ENCODE measurements at regions not wholly inside any gene's neighbourhood (a gene's known extent, or its start where the extent isn't known, plus 50 kb on each side); places are given as distances from the start of the nearest gene placed in this dataset.

DNA sequence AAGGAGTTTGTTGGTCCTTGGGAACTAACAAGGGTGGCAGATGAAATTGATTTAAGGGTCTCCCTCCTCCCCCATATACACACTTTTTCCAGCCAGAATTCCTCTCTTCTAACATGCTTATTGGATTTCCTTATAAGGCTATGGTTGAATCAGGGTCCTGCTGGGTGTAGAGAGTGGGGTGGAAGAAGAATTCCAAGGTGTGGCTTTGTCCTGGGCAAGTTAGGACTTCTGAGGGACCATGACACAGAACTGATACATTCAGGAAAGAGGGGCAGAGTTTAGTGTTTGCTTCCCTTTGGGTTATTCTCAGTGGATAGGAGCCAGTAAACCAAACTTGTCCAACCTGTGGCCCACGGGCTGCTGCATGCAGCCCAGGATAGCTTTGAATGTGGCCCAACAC lies 116.5 kb downstream of the SNX18 start:
- no peaks in the 10 kb centered on the region for H3K9me3 ChIP-seq (ENCODE audit: control insufficient read depth, insufficient read depth, low read depth, low read length)
- no peak for DNase-seq (ENCODE audit: low read depth in 2 of 2)
- no peaks in the 10 kb centered on the region for H3K79me2 ChIP-seq (ENCODE audit: control insufficient read depth, insufficient read depth, low read length)
- TF ChIP-seq, protein P1, sequence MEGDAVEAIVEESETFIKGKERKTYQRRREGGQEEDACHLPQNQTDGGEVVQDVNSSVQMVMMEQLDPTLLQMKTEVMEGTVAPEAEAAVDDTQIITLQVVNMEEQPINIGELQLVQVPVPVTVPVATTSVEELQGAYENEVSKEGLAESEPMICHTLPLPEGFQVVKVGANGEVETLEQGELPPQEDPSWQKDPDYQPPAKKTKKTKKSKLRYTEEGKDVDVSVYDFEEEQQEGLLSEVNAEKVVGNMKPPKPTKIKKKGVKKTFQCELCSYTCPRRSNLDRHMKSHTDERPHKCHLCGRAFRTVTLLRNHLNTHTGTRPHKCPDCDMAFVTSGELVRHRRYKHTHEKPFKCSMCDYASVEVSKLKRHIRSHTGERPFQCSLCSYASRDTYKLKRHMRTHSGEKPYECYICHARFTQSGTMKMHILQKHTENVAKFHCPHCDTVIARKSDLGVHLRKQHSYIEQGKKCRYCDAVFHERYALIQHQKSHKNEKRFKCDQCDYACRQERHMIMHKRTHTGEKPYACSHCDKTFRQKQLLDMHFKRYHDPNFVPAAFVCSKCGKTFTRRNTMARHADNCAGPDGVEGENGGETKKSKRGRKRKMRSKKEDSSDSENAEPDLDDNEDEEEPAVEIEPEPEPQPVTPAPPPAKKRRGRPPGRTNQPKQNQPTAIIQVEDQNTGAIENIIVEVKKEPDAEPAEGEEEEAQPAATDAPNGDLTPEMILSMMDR (conservative IDR thresholded peaks at IDR 0.05 in 1 of 2, IDR thresholded peaks at IDR 0.05 in 1 of 2; ENCODE audit: low read depth in 1 of 2, low read length in 2 of 2), result no peak
- TF ChIP-seq EZH2 (IDR thresholded peaks at IDR 0.05; ENCODE audit: low read length, missing control alignments), result no peak
- H3K4me1 ChIP-seq (ENCODE audit: control insufficient read depth, extremely low read depth, insufficient read depth, low read length), result no peaks in the 10 kb centered on the region
- H3K4me2 ChIP-seq (ENCODE audit: extremely low read depth, insufficient read depth, low read length), result no peak overlapping the region
- H3K27ac ChIP-seq (ENCODE audit: insufficient read depth, low read length), result no peak overlapping the region
- no peak overlapping the region for H2AFZ ChIP-seq (ENCODE audit: low read length)
- H4K20me1 ChIP-seq (ENCODE audit: control insufficient read depth, extremely low read depth, insufficient read depth, low read length), result no peaks in the 10 kb centered on the region
- H3K9ac ChIP-seq (ENCODE audit: insufficient read depth, low read length), result no peak overlapping the region
- no peak overlapping the region for H3K4me3 ChIP-seq (replicated peaks in 1 of 4; ENCODE audit: control extremely low read depth in 1 of 4, insufficient read depth in 1 of 4, low read depth in 3 of 4, low read length in 4 of 4)
- no peaks in the 10 kb centered on the region for H3K27me3 ChIP-seq (ENCODE audit: control insufficient read depth, insufficient read depth, low read length)
- H3K36me3 ChIP-seq (ENCODE audit: control insufficient read depth, insufficient read depth, low read length), result no peaks in the 10 kb centered on the region

DNA sequence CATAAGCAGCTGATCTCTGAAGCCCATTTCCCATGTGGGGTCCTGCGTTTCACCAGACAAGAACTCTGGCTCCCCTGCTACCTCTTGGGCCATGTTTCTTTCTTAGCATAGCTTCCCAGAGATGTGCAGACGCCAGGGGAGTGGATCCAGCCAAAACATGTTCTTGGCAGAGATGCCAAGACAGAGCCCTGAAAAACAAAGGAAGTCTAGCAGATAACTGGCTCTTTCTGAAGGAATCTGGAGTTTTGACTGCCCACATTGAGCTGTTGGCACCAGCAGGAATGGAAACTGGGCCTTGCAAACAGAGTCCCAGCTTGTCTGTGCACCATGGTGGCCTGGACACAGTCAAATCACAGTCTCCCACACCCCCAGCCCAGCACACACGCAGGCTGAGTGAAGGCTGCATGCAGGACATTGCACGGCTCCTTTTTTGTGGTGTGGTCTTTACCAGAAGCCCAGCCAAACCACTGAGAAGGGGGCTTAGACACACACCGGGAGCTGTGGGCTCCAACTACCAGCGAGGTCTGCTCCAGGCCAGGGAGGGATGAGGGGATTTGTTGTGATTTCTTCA lies 114.7 kb downstream of the SNX18 start:
- H3K9me3 ChIP-seq (ENCODE audit: control insufficient read depth, insufficient read depth, low read depth, low read length), result no peaks in the 10 kb centered on the region
- no peaks in the 10 kb centered on the region for H3K27me3 ChIP-seq (ENCODE audit: control insufficient read depth, insufficient read depth, low read length)
- no peak overlapping the region for H3K27ac ChIP-seq (ENCODE audit: insufficient read depth, low read length)
- no peaks in the 10 kb centered on the region for H4K20me1 ChIP-seq (ENCODE audit: control insufficient read depth, extremely low read depth, insufficient read depth, low read length)
- H2AFZ ChIP-seq (ENCODE audit: low read length), result no peak overlapping the region
- H3K9ac ChIP-seq (ENCODE audit: insufficient read depth, low read length), result no peak overlapping the region
- H3K4me1 ChIP-seq (ENCODE audit: control insufficient read depth, extremely low read depth, insufficient read depth, low read length), result no peaks in the 10 kb centered on the region
- H3K4me3 ChIP-seq (replicated peaks in 1 of 4; ENCODE audit: control extremely low read depth in 1 of 4, insufficient read depth in 1 of 4, low read depth in 3 of 4, low read length in 4 of 4), result no peak overlapping the region
- no peak overlapping the region for H3K4me2 ChIP-seq (ENCODE audit: extremely low read depth, insufficient read depth, low read length)
- no peak for TF ChIP-seq EZH2 (IDR thresholded peaks at IDR 0.05; ENCODE audit: low read length, missing control alignments)
- TF ChIP-seq, protein P1 (conservative IDR thresholded peaks at IDR 0.05 in 1 of 2, IDR thresholded peaks at IDR 0.05 in 1 of 2; ENCODE audit: low read depth in 1 of 2, low read length in 2 of 2), result no peak
- no peak for DNase-seq (ENCODE audit: low read depth in 2 of 2)
- H3K79me2 ChIP-seq (ENCODE audit: control insufficient read depth, insufficient read depth, low read length), result no peaks in the 10 kb centered on the region
- H3K36me3 ChIP-seq (ENCODE audit: control insufficient read depth, insufficient read depth, low read length), result no peaks in the 10 kb centered on the region

GRCh38 chr5:54630738-54631359 lies 113.3 kb downstream of the SNX18 start:
- H3K9ac ChIP-seq (ENCODE audit: insufficient read depth, low read length), result no peak overlapping the region
- H3K79me2 ChIP-seq (ENCODE audit: control insufficient read depth, insufficient read depth, low read length), result no peaks in the 10 kb centered on the region
- H3K4me2 ChIP-seq (ENCODE audit: extremely low read depth, insufficient read depth, low read length), result no peak overlapping the region
- no peak overlapping the region for H3K4me3 ChIP-seq (replicated peaks in 1 of 4; ENCODE audit: control extremely low read depth in 1 of 4, insufficient read depth in 1 of 4, low read depth in 3 of 4, low read length in 4 of 4)
- no peaks in the 10 kb centered on the region for H3K4me1 ChIP-seq (ENCODE audit: control insufficient read depth, extremely low read depth, insufficient read depth, low read length)
- TF ChIP-seq, protein P1 (conservative IDR thresholded peaks at IDR 0.05 in 1 of 2, IDR thresholded peaks at IDR 0.05 in 1 of 2; ENCODE audit: low read depth in 1 of 2, low read length in 2 of 2), result no peak
- no peak for TF ChIP-seq EZH2 (IDR thresholded peaks at IDR 0.05; ENCODE audit: low read length, missing control alignments)
- no peak overlapping the region for H3K27ac ChIP-seq (ENCODE audit: insufficient read depth, low read length)
- H3K27me3 ChIP-seq (ENCODE audit: control insufficient read depth, insufficient read depth, low read length), result no peaks in the 10 kb centered on the region
- H3K36me3 ChIP-seq (ENCODE audit: control insufficient read depth, insufficient read depth, low read length), result no peaks in the 10 kb centered on the region
- H2AFZ ChIP-seq (ENCODE audit: low read length), result no peak overlapping the region
- DNase-seq (ENCODE audit: low read depth in 2 of 2), result peak; percentile 36 to 49
- H3K9me3 ChIP-seq (ENCODE audit: control insufficient read depth, insufficient read depth, low read depth, low read length), result no peaks in the 10 kb centered on the region
- H4K20me1 ChIP-seq (ENCODE audit: control insufficient read depth, extremely low read depth, insufficient read depth, low read length), result no peaks in the 10 kb centered on the region
